ENCODE measurements at regions not wholly inside any gene's neighbourhood (a gene's known extent, or its start where the extent isn't known, plus 50 kb on each side); places are given as distances from the start of the nearest gene placed in this dataset.

DNA sequence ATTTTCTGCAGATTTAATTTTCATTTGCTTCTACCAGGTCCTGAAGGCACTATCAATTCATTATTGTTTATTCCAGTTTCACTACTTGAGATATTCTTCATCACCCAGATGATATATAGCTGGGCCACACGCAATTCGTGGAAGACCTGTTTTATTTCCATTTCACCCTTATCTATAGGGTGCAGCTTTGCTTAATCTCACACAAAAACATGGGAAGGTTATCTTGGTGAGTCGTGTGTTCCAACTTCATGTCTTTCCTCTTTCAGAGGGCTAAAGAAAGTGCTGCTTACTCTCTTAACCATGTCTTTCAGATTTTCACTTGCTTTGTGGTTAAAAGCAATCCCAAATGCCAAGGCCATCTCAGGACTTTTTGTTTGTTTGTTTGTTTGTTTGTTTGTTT lies 194.0 kb downstream of the SOD2 start:
- intact Hi-C loops (cut with DNase I; ENCODE audit: low total_unique reads): no loop called here
- H3K36me3 ChIP-seq: no peaks in the 10 kb centered on the region
- no peaks in the 10 kb centered on the region for H3K9me3 ChIP-seq
- TF ChIP-seq, protein P1, sequence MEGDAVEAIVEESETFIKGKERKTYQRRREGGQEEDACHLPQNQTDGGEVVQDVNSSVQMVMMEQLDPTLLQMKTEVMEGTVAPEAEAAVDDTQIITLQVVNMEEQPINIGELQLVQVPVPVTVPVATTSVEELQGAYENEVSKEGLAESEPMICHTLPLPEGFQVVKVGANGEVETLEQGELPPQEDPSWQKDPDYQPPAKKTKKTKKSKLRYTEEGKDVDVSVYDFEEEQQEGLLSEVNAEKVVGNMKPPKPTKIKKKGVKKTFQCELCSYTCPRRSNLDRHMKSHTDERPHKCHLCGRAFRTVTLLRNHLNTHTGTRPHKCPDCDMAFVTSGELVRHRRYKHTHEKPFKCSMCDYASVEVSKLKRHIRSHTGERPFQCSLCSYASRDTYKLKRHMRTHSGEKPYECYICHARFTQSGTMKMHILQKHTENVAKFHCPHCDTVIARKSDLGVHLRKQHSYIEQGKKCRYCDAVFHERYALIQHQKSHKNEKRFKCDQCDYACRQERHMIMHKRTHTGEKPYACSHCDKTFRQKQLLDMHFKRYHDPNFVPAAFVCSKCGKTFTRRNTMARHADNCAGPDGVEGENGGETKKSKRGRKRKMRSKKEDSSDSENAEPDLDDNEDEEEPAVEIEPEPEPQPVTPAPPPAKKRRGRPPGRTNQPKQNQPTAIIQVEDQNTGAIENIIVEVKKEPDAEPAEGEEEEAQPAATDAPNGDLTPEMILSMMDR (IDR thresholded peaks at IDR 0.05): no peak
- TF ChIP-seq POLR2A (IDR thresholded peaks at IDR 0.05): no peak
- no peak overlapping the region for H3K4me3 ChIP-seq
- no peaks in the 10 kb centered on the region for H3K27me3 ChIP-seq
- H3K4me1 ChIP-seq: no peaks in the 10 kb centered on the region
- no peak for DNase-seq
- no peak overlapping the region for H3K27ac ChIP-seq

DNA sequence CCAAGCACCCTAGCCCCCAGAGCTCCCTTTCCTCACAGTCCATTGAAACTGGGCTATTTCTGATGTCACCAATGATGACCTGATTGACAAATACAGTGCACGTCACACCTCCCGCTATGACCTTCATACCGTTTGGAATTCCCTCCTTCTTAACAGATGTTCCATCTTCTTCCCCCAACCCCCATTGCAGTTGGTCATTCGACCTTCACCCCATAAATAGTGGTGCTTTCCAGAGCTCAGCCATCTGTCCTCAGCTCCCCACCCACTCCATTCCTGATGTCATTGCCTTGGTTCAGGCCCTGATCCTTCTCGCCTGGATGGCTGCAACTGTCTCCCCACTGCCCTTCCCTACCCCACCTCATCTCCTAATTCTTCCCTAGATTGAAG lies 198.5 kb downstream of the SOD2 start:
- Histone ChIP-seq H3K9me3 (no peaks in the 10 kb centered on the region), H3K36me3 (no peaks in the 10 kb centered on the region), H3K4me1 (no peaks in the 10 kb centered on the region), H3K4me3 (no peak overlapping the region), H3K27ac (no peak overlapping the region), H3K27me3 (no peaks in the 10 kb centered on the region)
- intact Hi-C loops (cut with DNase I; ENCODE audit: low total_unique reads): no loop called here
- DNase-seq: no peak
- TF ChIP-seq, protein P1 (IDR thresholded peaks at IDR 0.05): no peak
- TF ChIP-seq POLR2A (IDR thresholded peaks at IDR 0.05): no peak

DNA sequence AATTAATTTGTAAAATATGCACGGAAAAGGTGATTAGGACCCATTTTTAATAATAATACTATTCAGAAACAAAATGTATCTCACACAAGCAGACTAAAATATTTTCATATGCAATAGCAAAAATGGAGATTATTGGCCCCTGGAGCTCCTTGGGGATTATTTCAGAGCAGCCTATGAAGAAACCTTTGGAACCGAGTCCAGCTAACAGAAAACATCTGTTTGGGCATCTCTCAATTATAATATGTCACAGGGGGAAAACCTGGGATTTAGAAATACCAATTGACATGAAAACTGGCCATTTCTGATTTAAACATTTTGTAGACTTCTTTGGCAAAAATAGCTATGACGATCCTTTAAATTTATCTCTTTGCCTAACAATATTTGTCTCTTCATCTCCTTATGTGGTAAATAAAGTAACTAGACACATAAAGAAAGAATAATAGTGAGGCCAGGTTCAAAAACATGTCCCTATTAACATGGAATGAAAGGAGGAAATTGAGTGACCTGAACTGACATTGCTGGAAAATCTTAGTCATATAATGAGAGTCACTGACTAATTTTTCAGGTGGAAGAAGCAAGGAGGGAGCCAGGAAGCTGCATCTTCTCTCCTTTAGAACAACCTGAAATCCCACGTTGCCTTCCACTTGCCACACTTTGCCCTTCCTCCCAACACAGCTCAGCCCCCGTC lies 199.0 kb downstream of the SOD2 start:
- no peak overlapping the region for H3K27ac ChIP-seq
- no peak for DNase-seq
- TF ChIP-seq, protein P1 (IDR thresholded peaks at IDR 0.05): no peak
- intact Hi-C loops (cut with DNase I; ENCODE audit: low total_unique reads): no loop called here
- H3K27me3 ChIP-seq: no peaks in the 10 kb centered on the region
- H3K4me3 ChIP-seq: no peak overlapping the region
- H3K4me1 ChIP-seq: no peaks in the 10 kb centered on the region
- no peaks in the 10 kb centered on the region for H3K36me3 ChIP-seq
- H3K9me3 ChIP-seq: no peaks in the 10 kb centered on the region

GRCh38 chr6:159493231-159493897 lies 199.7 kb downstream of the SOD2 start:
- no peaks in the 10 kb centered on the region for H3K27me3 ChIP-seq
- H3K36me3 ChIP-seq: no peaks in the 10 kb centered on the region
- intact Hi-C loops (cut with DNase I; ENCODE audit: low total_unique reads): no loop called here
- H3K4me1 ChIP-seq: no peaks in the 10 kb centered on the region
- no peaks in the 10 kb centered on the region for H3K9me3 ChIP-seq
- no peak overlapping the region for H3K27ac ChIP-seq
- no peak overlapping the region for H3K4me3 ChIP-seq
- TF ChIP-seq, protein P1 (IDR thresholded peaks at IDR 0.05): no peak
- TF ChIP-seq POLR2A (IDR thresholded peaks at IDR 0.05): no peak
- no peak for DNase-seq

- Histone ChIP-seq H3K27me3 (no peaks in the 10 kb centered on the region), H3K9me3 (no peaks in the 10 kb centered on the region), H3K36me3 (no peaks in the 10 kb centered on the region), H3K4me3 (no peak overlapping the region), H3K27ac (no peak overlapping the region), H3K4me1 (no peaks in the 10 kb centered on the region)
- no peak for TF ChIP-seq POLR2A (IDR thresholded peaks at IDR 0.05)
- TF ChIP-seq, protein P1 (IDR thresholded peaks at IDR 0.05): no peak
- intact Hi-C loops (cut with DNase I; ENCODE audit: low total_unique reads): no loop called here
- peak in 1 of 2 donors; percentile 55 for DNase-seq
These were observed 202.6 kb downstream of the SOD2 start for GRCh38 chr6:159490298-159490937.
